Hematopoietic multipotent progenitor cell treated with erythropoietin and hydrocortisone succinate and interleukin-3 and kit ligand, for 15 days (in vitro differentiated cells): ENCODE measurements at regions not wholly inside any gene's neighbourhood (a gene's known extent, or its start where the extent isn't known, plus 50 kb on each side); places are given as distances from the start of the nearest gene placed in this dataset.
"Not testable (repeated sequence)": the region's sequence is repeated elsewhere in the genome, so short reads cannot be mapped to it uniquely, and the experiment has no call there.

ENCODE experiments used
- DNase-seq: peaks from one replicate; pipeline ENCODE4 v3.0.0-alpha.2; 2015; ENCODE audit warnings: low spot score

- DNase-seq = no peak
Observed at GRCh38 chr2:217585362-217585761, 417.4 kb downstream of the TNS1 start.

GRCh38 chr2:217580407-217580806, 422.4 kb downstream of the TNS1 start:
- DNase-seq = not testable (repeated sequence)

- DNase-seq = no peak
Observed at GRCh38 chr2:217573571-217573970, 429.2 kb downstream of the TNS1 start.

GRCh38 chr2:217570394-217570793, 432.4 kb downstream of the TNS1 start:
- DNase-seq = no peak

- no peak for DNase-seq
Observed at GRCh38 chr2:217568289-217568971, 434.4 kb downstream of the TNS1 start.

GRCh38 chr2:217563565-217563964, 439.2 kb downstream of the TNS1 start:
- DNase-seq = no peak

- DNase-seq = no peak
Observed at GRCh38 chr2:217562871-217563480, 439.8 kb downstream of the TNS1 start.

- DNase-seq = no peak
Observed at GRCh38 chr2:217559084-217559483, 443.7 kb downstream of the TNS1 start.

GRCh38 chr2:217555081-217555876, 447.5 kb downstream of the TNS1 start:
- no peak for DNase-seq

GRCh38 chr2:217553679-217554078, 449.1 kb downstream of the TNS1 start:
- no peak for DNase-seq

GRCh38 chr2:217553202-217553601, 449.6 kb downstream of the TNS1 start:
- no peak for DNase-seq

- no peak for DNase-seq
Observed at GRCh38 chr2:217552081-217552480, 450.7 kb downstream of the TNS1 start.

- no peak for DNase-seq
Observed at GRCh38 chr2:217551252-217551899, 451.4 kb downstream of the TNS1 start.

GRCh38 chr2:217539126-217539525, 463.7 kb downstream of the TNS1 start:
- no peak for DNase-seq

- DNase-seq = no peak
Observed at GRCh38 chr2:217538719-217539118, 464.1 kb downstream of the TNS1 start.

- DNase-seq = no peak
Observed at GRCh38 chr2:217535957-217536708, 466.7 kb downstream of the TNS1 start.

- no peak for DNase-seq
Observed at GRCh38 chr2:217530392-217531090, 472.3 kb downstream of the TNS1 start.

GRCh38 chr2:217529271-217529670, 473.5 kb downstream of the TNS1 start:
- no peak for DNase-seq

- DNase-seq = no peak
Observed at GRCh38 chr2:217527590-217528202, 475.1 kb downstream of the TNS1 start.

- DNase-seq = no peak
Observed at GRCh38 chr2:217525076-217525475, 477.7 kb downstream of the TNS1 start.

- DNase-seq = no peak
Observed at GRCh38 chr2:217523286-217523685, 479.5 kb downstream of the TNS1 start.
